Left hindlimb (tissue), 1 donor: ENCODE measurements at regions not wholly inside any gene's neighbourhood (a gene's known extent, or its start where the extent isn't known, plus 50 kb on each side); places are given as distances from the start of the nearest gene placed in this dataset.

Source experiments
- DNase-seq: peaks from one replicate; pipeline ENCODE4 v3.0.0-alpha.2; 2018

GRCh38 chr7:106165337-106165736, 53.2 kb upstream of the SYPL1 start:
- DNase-seq = no peak

- DNase-seq = no peak
Observed at GRCh38 chr7:106163257-106163656, 51.1 kb upstream of the SYPL1 start.
